HEK293T (cell line): ENCODE measurements at regions not wholly inside any gene's neighbourhood (a gene's known extent, or its start where the extent isn't known, plus 50 kb on each side); places are given as distances from the start of the nearest gene placed in this dataset.

Experiments
- ARNT ChIP-seq: fragments of 450-650 bp; IDR thresholded peaks from 2 replicates; pipeline ENCODE4 v1.6.1; 2017; ENCODE audit warnings: mild to moderate bottlenecking
- BHLHE40 ChIP-seq: fragments of 450-650 bp; IDR thresholded peaks from 2 replicates; pipeline ENCODE4 v1.6.1; 2016; ENCODE audit warnings: mild to moderate bottlenecking, moderate library complexity, borderline replicate concordance
- ELF4 ChIP-seq: fragments of 450-650 bp; IDR thresholded peaks from 2 replicates; pipeline ENCODE4 v1.6.1; 2017; ENCODE audit warnings: antibody characterized with exemption
- FOXA1 ChIP-seq: fragments of 450-650 bp; IDR thresholded peaks from 2 replicates; pipeline ENCODE4 v1.6.1; 2016; ENCODE audit warnings: mild to moderate bottlenecking
- FOXK2 ChIP-seq: fragments of 450-650 bp; IDR thresholded peaks from 2 replicates; pipeline ENCODE4 v1.6.1; 2016; ENCODE audit warnings: mild to moderate bottlenecking
- FOXM1 ChIP-seq: fragments of 450-650 bp; IDR thresholded peaks from 2 replicates; pipeline ENCODE4 v1.6.1; 2017; ENCODE audit warnings: mild to moderate bottlenecking, borderline replicate concordance
- HDGF ChIP-seq: fragments of 450-650 bp; IDR thresholded peaks from 2 replicates; pipeline ENCODE4 v1.6.1; 2017; ENCODE audit warnings: antibody characterized with exemption, borderline replicate concordance
- LEF1 ChIP-seq: fragments of 450-650 bp; IDR thresholded peaks from 2 replicates; pipeline ENCODE4 v1.6.1; 2017; ENCODE audit warnings: mild to moderate bottlenecking, borderline replicate concordance
- NFRKB ChIP-seq: fragments of 450-650 bp; IDR thresholded peaks from 2 replicates; pipeline ENCODE4 v1.6.1; 2016; ENCODE audit warnings: mild to moderate bottlenecking, moderate library complexity
- SP1 ChIP-seq: fragments of 450-650 bp; IDR thresholded peaks from 2 replicates; pipeline ENCODE4 v1.6.1; 2017
- SUZ12 ChIP-seq: fragments of 450-650 bp; IDR thresholded peaks from 2 replicates; pipeline ENCODE4 v1.6.1; 2016; ENCODE audit warnings: mild to moderate bottlenecking
- TF ChIP-seq, protein P1 (sequence below): fragments of 450-650 bp; IDR thresholded peaks from 2 replicates; pipeline ENCODE4 v1.6.1; 2016

DNA sequence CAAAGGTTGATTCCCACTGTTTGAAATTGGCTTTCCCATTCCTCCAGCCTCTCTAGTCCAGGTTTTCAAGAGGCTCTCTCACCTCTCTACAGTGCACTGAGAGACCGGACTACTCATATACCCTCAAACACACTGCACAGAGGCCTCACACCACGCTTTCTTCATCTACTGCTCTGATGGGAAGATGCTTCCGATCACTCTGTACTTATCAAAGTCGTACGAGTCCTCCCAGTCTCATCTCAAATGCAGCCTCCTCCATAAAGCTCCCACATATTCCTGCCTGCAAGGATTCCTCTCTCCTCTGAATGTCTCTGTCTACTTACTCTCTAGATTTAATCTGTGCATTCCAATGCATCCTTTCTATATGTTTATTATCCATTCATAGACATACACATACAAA lies 164.4 kb downstream of the EFNB2 start:
- TF ChIP-seq ARNT (no peak), ELF4 (no peak), NFRKB (no peak), SP1 (no peak), HDGF (no peak), FOXA1 (no peak), FOXK2 (no peak), LEF1 (no peak), SUZ12 (no peak), BHLHE40 (no peak), FOXM1 (no peak)
- TF ChIP-seq, protein P1, sequence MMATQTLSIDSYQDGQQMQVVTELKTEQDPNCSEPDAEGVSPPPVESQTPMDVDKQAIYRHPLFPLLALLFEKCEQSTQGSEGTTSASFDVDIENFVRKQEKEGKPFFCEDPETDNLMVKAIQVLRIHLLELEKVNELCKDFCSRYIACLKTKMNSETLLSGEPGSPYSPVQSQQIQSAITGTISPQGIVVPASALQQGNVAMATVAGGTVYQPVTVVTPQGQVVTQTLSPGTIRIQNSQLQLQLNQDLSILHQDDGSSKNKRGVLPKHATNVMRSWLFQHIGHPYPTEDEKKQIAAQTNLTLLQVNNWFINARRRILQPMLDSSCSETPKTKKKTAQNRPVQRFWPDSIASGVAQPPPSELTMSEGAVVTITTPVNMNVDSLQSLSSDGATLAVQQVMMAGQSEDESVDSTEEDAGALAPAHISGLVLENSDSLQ, result no peak
